GM10266 (cell line): ENCODE measurements at regions not wholly inside any gene's neighbourhood (a gene's known extent, or its start where the extent isn't known, plus 50 kb on each side); places are given as distances from the start of the nearest gene placed in this dataset.
A peak's percentile ranks its signal among the peaks of the same experiment; 100 is the strongest.

Experiments used
- DNase-seq: peaks from one replicate; pipeline ENCODE4 v3.0.0; 2012; ENCODE audit errors: extremely low spot score
- CTCF ChIP-seq: IDR thresholded peaks from 2 replicates; pipeline ENCODE4 v1.5.1; 2012; ENCODE audit warnings: mild to moderate bottlenecking, low read depth; ENCODE audit not compliant: control insufficient read depth, insufficient read depth; ENCODE audit errors: missing control alignments

GRCh38 chr4:108529102-108529501, 91.3 kb upstream of the RPL34 start:
- no peak for TF ChIP-seq CTCF

GRCh38 chr4:108527723-108528122, 92.7 kb upstream of the RPL34 start:
- DNase-seq: peak; percentile 5

More at GRCh38 chr4:108529102-108529501, 91.3 kb upstream of the RPL34 start:
- DNase-seq: no peak

GRCh38 chr4:108520807-108521206, 99.6 kb upstream of the RPL34 start:
- no peak for TF ChIP-seq CTCF
- no peak for DNase-seq

More at GRCh38 chr4:108527723-108528122, 92.7 kb upstream of the RPL34 start:
- no peak for TF ChIP-seq CTCF

- no peak for DNase-seq
- TF ChIP-seq CTCF: no peak
Measured at GRCh38 chr4:108519911-108520601, 100.3 kb upstream of the RPL34 start.

- TF ChIP-seq CTCF: no peak
- no peak for DNase-seq
Measured at GRCh38 chr4:108519208-108519833, 101.1 kb upstream of the RPL34 start.

GRCh38 chr4:108512615-108513505, 107.5 kb upstream of the RPL34 start:
- TF ChIP-seq CTCF: no peak
- no peak for DNase-seq
